HepG2 (cell line): ENCODE measurements at regions not wholly inside any gene's neighbourhood (a gene's known extent, or its start where the extent isn't known, plus 50 kb on each side); places are given as distances from the start of the nearest gene placed in this dataset.

ENCODE experiments used
- EED ChIP-seq: sonication (generic); formaldehyde crosslinking; IDR thresholded peaks from 2 replicates; pipeline ENCODE4 v1.5.0; 2020; ENCODE audit warnings: mild to moderate bottlenecking, missing genetic modification reagents
- ERF ChIP-seq: IDR thresholded peaks from 2 replicates; pipeline ENCODE4 v1.6.1; 2018; ENCODE audit warnings: missing biosample characterization, missing genetic modification reagents
- IKZF4 ChIP-seq: sonication (generic); formaldehyde crosslinking; IDR thresholded peaks from 2 replicates; pipeline ENCODE4 v1.5.1; 2020; ENCODE audit warnings: borderline replicate concordance, mild to moderate bottlenecking, low read depth, missing genetic modification reagents; ENCODE audit errors: not compliant biosample characterization
- MAX ChIP-seq: IDR thresholded peaks from 2 replicates; pipeline ENCODE4 v1.6.1; 2012; ENCODE audit warnings: inconsistent platforms
- NCOA2 ChIP-seq: sonication (generic); formaldehyde crosslinking; IDR thresholded peaks from 2 replicates; pipeline ENCODE4 v1.8.0; 2022; ENCODE audit warnings: inconsistent platforms
- RCOR2 ChIP-seq: IDR thresholded peaks from 2 replicates; pipeline ENCODE4 v1.6.1; 2016; ENCODE audit warnings: missing biosample characterization, missing genetic modification reagents
- SNRNP70 ChIP-seq: fragments of 200-400 bp; formaldehyde crosslinking; IDR thresholded peaks from 2 replicates; pipeline ENCODE4 v1.6.1; 2017; ENCODE audit warnings: mild to moderate bottlenecking, low read depth, low read length, moderate library complexity
- TMF1 ChIP-seq: sonication (generic); formaldehyde crosslinking; IDR thresholded peaks from 2 replicates; pipeline ENCODE4 v1.8.1; 2022; ENCODE audit warnings: low read depth, missing genetic modification reagents
- YEATS2 ChIP-seq: sonication (generic); formaldehyde crosslinking; IDR thresholded peaks from 2 replicates; pipeline ENCODE4 v1.4.0; 2020; ENCODE audit warnings: missing genetic modification reagents, borderline replicate concordance
- ZBTB14 ChIP-seq: sonication (generic); formaldehyde crosslinking; IDR thresholded peaks from 2 replicates; pipeline ENCODE4 v1.4.0; 2020; ENCODE audit warnings: missing genetic modification reagents
- ZBTB42 ChIP-seq: sonication (generic); formaldehyde crosslinking; IDR thresholded peaks from 2 replicates; pipeline ENCODE4 v1.5.0; 2020; ENCODE audit warnings: mild to moderate bottlenecking, missing genetic modification reagents
- ZNF18 ChIP-seq: sonication (generic); formaldehyde crosslinking; IDR thresholded peaks from 2 replicates; pipeline ENCODE4 v1.8.0; 2022; ENCODE audit warnings: mild to moderate bottlenecking, missing genetic modification reagents; ENCODE audit not compliant: insufficient replicate concordance
- ZNF251 ChIP-seq: sonication (generic); formaldehyde crosslinking; IDR thresholded peaks from 2 replicates; pipeline ENCODE4 v1.9.0; 2021; ENCODE audit warnings: mild to moderate bottlenecking, missing genetic modification reagents
- ZNF264 ChIP-seq: sonication (generic); formaldehyde crosslinking; IDR thresholded peaks from 2 replicates; pipeline ENCODE4 v1.4.0; 2020; ENCODE audit warnings: missing genetic modification reagents
- ZNF616 ChIP-seq: sonication (generic); formaldehyde crosslinking; IDR thresholded peaks from 2 replicates; pipeline ENCODE4 v1.5.0; 2020; ENCODE audit warnings: low read depth, mild to moderate bottlenecking, missing genetic modification reagents
- ZNF660 ChIP-seq: sonication (generic); formaldehyde crosslinking; IDR thresholded peaks from 2 replicates; pipeline ENCODE4 v1.5.1; 2020; ENCODE audit warnings: mild to moderate bottlenecking, low read depth, missing genetic modification reagents, borderline replicate concordance
- ZNF773 ChIP-seq: sonication (generic); formaldehyde crosslinking; IDR thresholded peaks from 2 replicates; pipeline ENCODE4 v1.4.0; 2020; ENCODE audit warnings: missing genetic modification reagents, borderline replicate concordance
- ZNF781 ChIP-seq: sonication (generic); formaldehyde crosslinking; IDR thresholded peaks from 2 replicates; pipeline ENCODE4 v1.5.1; 2020; ENCODE audit warnings: borderline replicate concordance, mild to moderate bottlenecking, missing genetic modification reagents; ENCODE audit errors: not compliant biosample characterization
- ZNF878 ChIP-seq: sonication (generic); formaldehyde crosslinking; IDR thresholded peaks from 2 replicates; pipeline ENCODE4 v1.8.1; 2023; ENCODE audit warnings: mild to moderate bottlenecking, missing genetic modification reagents, moderate library complexity
- TF ChIP-seq, protein P1 (sequence below): sonication (generic); formaldehyde crosslinking; IDR thresholded peaks from 2 replicates; pipeline ENCODE4 v1.4.0; 2020; ENCODE audit warnings: missing genetic modification reagents, borderline replicate concordance
- TF ChIP-seq, protein P2 (sequence below): sonication (generic); formaldehyde crosslinking; IDR thresholded peaks from 2 replicates; pipeline ENCODE4 v1.4.0; 2020; ENCODE audit warnings: missing genetic modification reagents

GRCh38 chr17:68777243-68777855 lies 176.2 kb upstream of the FAM20A start (continued):
- TF ChIP-seq ZNF264 (CRISPR knock-in tag) (peak; percentile 63; the same call in 1 of the 2 replicates), NCOA2 (CRISPR knock-in tag) (no peak; the same call in 1 of the 2 replicates), ERF (CRISPR knock-in tag) (peak; percentile 78; the same call in 1 of the 2 replicates), YEATS2 (no peak; the same call in 1 of the 2 replicates), IKZF4 (CRISPR knock-in tag) (no peak), ZNF251 (CRISPR knock-in tag) (no peak), RCOR2 (peak; percentile 62; the same call in 1 of the 2 replicates), EED (CRISPR knock-in tag) (no peak), TMF1 (CRISPR knock-in tag) (no peak; the same call in 1 of the 2 replicates), MAX (0 out of 2 replicates have a peak, but pooled peaks have one; percentile 17), SNRNP70 (no peak), ZNF616 (CRISPR knock-in tag) (no peak), ZNF781 (CRISPR knock-in tag) (peak; percentile 50), ZNF773 (CRISPR knock-in tag) (no peak), ZBTB42 (CRISPR knock-in tag) (no peak), ZNF18 (CRISPR knock-in tag) (no peak), ZNF660 (CRISPR knock-in tag) (no peak), ZBTB14 (no peak), ZNF878 (CRISPR knock-in tag) (0 out of 2 replicates have a peak, but pooled peaks have one; percentile 3)
- TF ChIP-seq, protein P1, sequence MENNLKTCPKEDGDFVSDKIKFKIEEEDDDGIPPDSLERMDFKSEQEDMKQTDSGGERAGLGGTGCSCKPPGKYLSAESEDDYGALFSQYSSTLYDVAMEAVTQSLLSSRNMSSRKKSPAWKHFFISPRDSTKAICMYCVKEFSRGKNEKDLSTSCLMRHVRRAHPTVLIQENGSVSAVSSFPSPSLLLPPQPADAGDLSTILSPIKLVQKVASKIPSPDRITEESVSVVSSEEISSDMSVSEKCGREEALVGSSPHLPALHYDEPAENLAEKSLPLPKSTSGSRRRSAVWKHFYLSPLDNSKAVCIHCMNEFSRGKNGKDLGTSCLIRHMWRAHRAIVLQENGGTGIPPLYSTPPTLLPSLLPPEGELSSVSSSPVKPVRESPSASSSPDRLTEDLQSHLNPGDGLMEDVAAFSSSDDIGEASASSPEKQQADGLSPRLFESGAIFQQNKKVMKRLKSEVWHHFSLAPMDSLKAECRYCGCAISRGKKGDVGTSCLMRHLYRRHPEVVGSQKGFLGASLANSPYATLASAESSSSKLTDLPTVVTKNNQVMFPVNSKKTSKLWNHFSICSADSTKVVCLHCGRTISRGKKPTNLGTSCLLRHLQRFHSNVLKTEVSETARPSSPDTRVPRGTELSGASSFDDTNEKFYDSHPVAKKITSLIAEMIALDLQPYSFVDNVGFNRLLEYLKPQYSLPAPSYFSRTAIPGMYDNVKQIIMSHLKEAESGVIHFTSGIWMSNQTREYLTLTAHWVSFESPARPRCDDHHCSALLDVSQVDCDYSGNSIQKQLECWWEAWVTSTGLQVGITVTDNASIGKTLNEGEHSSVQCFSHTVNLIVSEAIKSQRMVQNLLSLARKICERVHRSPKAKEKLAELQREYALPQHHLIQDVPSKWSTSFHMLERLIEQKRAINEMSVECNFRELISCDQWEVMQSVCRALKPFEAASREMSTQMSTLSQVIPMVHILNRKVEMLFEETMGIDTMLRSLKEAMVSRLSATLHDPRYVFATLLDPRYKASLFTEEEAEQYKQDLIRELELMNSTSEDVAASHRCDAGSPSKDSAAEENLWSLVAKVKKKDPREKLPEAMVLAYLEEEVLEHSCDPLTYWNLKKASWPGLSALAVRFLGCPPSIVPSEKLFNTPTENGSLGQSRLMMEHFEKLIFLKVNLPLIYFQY (CRISPR knock-in tag) = peak; percentile 45; the same call in 1 of the 2 replicates
- TF ChIP-seq, protein P2, sequence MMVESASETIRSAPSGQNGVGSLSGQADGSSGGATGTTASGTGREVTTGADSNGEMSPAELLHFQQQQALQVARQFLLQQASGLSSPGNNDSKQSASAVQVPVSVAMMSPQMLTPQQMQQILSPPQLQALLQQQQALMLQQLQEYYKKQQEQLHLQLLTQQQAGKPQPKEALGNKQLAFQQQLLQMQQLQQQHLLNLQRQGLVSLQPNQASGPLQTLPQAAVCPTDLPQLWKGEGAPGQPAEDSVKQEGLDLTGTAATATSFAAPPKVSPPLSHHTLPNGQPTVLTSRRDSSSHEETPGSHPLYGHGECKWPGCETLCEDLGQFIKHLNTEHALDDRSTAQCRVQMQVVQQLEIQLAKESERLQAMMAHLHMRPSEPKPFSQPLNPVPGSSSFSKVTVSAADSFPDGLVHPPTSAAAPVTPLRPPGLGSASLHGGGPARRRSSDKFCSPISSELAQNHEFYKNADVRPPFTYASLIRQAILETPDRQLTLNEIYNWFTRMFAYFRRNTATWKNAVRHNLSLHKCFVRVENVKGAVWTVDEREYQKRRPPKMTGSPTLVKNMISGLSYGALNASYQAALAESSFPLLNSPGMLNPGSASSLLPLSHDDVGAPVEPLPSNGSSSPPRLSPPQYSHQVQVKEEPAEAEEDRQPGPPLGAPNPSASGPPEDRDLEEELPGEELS (CRISPR knock-in tag) = peak; percentile 19; the same call in 1 of the 2 replicates
